ENCODE measurements at regions not wholly inside any gene's neighbourhood (a gene's known extent, or its start where the extent isn't known, plus 50 kb on each side); places are given as distances from the start of the nearest gene placed in this dataset.

DNA sequence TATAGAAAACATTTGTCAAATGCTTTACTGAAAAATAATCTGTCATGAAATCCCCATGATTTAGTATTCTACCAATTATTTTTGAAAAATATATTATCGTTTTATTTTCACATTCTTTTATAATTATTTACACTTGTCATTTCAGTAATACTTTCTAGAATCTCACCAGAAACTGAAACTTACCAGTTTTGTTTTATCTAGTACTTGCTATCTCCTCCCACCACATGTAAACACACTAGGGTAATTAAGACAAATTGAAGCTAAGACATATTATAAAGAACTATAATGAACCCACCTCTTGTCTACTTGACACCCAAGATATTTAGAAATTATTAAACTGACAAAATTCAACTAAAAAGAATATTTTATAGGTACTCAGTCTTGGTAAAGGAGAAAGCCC, 51.5 kb upstream of the GRM3 start:
- no peaks in the 10 kb centered on the region for H3K36me3 Mint-ChIP-seq
- peaks cover 0 to 14% (median 4%) of the 10 kb centered on the region in 5 donors for H3K9me3 Mint-ChIP-seq
- no peaks in the 10 kb centered on the region for H3K4me1 ChIP-seq (ENCODE audit: insufficient read depth, low read length)
- H3K36me3 ChIP-seq (ENCODE audit: insufficient read depth, low read length), result no peaks in the 10 kb centered on the region
- H3K27me3 Mint-ChIP-seq, result no peaks in the 10 kb centered on the region
- no peaks in the 10 kb centered on the region for H3K27me3 ChIP-seq (ENCODE audit: insufficient read depth, low read length, poor library complexity, severe bottlenecking)
- ChIA-PET CTCF (no interaction called here), POLR2A (no interaction called here)
- no peak overlapping the region for H3K4me3 Mint-ChIP-seq
- no peak overlapping the region for H3K27ac Mint-ChIP-seq
- no peaks in the 10 kb centered on the region for H3K4me1 Mint-ChIP-seq
- DNase-seq, result no peak
- H3K9me3 ChIP-seq (ENCODE audit: low read length), result no peaks in the 10 kb centered on the region
- H3K27ac ChIP-seq (ENCODE audit: low read depth, low read length), result no peak overlapping the region
- H3K4me3 ChIP-seq (ENCODE audit: low read length), result no peak overlapping the region

DNA sequence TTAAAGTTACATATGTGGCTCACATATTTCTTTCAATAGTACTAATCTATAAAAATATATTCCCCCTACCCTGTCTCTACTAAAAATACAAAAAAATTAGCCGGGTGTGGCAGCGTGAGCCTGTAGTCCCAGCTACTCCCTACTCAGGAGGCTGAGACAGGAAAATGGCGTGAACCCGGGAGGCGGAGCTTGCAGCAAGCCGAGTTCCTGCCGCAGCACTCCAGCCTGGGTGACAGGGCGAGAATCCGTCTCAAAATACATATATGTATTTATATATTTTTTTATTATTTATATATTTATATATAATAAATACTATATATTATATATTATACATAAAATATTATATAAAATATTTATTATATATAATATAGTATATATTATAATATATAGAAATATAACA, 69.7 kb upstream of the GRM3 start:
- CTCF ChIA-PET, result no interaction called here
- Mint-ChIP-seq H3K36me3 (no peaks in the 10 kb centered on the region), H3K9me3 (peaks cover 6 to 15% (median 6%) of the 10 kb centered on the region in 5 donors), H3K4me1 (no peaks in the 10 kb centered on the region), H3K4me3 (no peak overlapping the region), H3K27ac (no peak overlapping the region), H3K27me3 (no peaks in the 10 kb centered on the region)
- DNase-seq, result no peak
- no peak overlapping the region for H3K27ac ChIP-seq (ENCODE audit: low read depth, low read length)
- POLR2A ChIA-PET, result no interaction called here
- no peak overlapping the region for H3K4me3 ChIP-seq (ENCODE audit: low read length)
- no peaks in the 10 kb centered on the region for H3K4me1 ChIP-seq (ENCODE audit: insufficient read depth, low read length)
- H3K27me3 ChIP-seq (ENCODE audit: insufficient read depth, low read length, poor library complexity, severe bottlenecking), result no peaks in the 10 kb centered on the region
- no peaks in the 10 kb centered on the region for H3K36me3 ChIP-seq (ENCODE audit: insufficient read depth, low read length)
- H3K9me3 ChIP-seq (ENCODE audit: low read length), result no peaks in the 10 kb centered on the region

DNA sequence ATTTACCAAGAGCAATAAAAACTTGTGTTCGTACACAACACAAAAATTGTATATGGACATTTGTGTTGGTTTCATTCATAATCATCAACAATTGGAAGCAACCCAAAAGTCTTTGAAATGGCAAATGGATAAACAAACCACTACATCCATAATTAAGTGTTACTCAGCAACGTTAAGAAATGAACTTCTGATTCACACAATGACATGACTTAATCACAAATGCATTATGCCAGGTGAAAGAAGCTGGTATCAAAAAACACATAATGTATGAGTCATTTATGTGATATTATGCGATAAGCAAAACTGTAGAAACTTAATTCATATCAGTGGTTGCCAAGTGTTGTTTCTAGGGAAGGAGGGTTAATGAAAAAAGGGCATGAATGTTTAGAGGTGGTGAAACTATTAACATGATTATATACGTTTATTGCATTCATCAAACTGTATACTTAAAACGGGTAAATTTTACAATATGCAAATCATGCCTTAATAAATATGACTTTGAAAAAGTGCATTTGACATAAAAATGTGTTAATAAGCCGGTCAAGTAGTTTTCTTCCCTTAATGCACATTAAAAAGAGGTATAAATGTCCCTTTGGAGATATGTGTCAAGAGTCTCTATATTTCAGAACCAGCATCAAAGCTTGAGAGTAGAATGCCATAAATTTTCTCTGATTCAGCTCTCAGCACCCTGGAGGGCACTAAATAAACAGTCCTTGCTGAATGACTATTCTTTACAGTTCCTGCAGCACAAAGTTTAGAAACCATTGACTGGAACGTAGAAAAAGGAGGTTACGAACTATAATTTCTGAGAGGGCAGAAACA, 84.8 kb upstream of the GRM3 start:
- H3K36me3 Mint-ChIP-seq, result no peaks in the 10 kb centered on the region
- ChIA-PET POLR2A (no interaction called here), CTCF (no interaction called here)
- H3K27me3 Mint-ChIP-seq, result no peaks in the 10 kb centered on the region
- DNase-seq, result no peak
- peaks cover 0 to 12% (median 0%) of the 10 kb centered on the region in 5 donors for H3K9me3 Mint-ChIP-seq
- H3K4me3 Mint-ChIP-seq, result no peak overlapping the region
- Histone ChIP-seq H3K4me3 (ENCODE audit: low read length) (no peak overlapping the region), H3K27ac (ENCODE audit: low read depth, low read length) (no peak overlapping the region), H3K27me3 (ENCODE audit: insufficient read depth, low read length, poor library complexity, severe bottlenecking) (no peaks in the 10 kb centered on the region), H3K4me1 (ENCODE audit: insufficient read depth, low read length) (no peaks in the 10 kb centered on the region), H3K9me3 (ENCODE audit: low read length) (no peaks in the 10 kb centered on the region), H3K36me3 (ENCODE audit: insufficient read depth, low read length) (no peaks in the 10 kb centered on the region)
- H3K27ac Mint-ChIP-seq, result no peak overlapping the region
- no peaks in the 10 kb centered on the region for H3K4me1 Mint-ChIP-seq

DNA sequence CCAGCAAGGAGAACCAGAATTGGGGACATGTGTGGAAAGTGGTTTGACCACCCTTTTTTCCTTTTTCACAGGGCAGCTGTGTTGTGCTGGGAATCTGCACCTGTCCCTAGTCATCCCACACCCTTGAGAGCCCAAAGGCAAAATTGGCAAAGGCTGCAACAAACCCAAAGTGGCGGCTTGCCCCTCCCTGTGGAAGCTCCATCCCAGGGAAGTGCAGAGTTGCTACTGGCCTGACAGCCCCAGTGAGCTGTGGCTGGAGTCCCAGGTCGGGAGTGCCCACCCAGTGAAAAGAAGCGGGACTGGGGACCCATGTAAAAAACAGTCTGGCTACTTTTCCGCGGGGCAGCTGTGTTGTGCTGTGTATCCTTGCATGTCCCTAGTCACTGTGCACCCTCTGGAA, 109.1 kb upstream of the GRM3 start:
- no peak overlapping the region for H3K27ac Mint-ChIP-seq
- no peak overlapping the region for H3K4me3 ChIP-seq (ENCODE audit: low read length)
- no peaks in the 10 kb centered on the region for H3K9me3 ChIP-seq (ENCODE audit: low read length)
- peaks cover 0 to 3% of the 10 kb centered on the region in 2 donors for H3K27me3 Mint-ChIP-seq
- H3K4me1 Mint-ChIP-seq, result no peaks in the 10 kb centered on the region
- no peak for DNase-seq
- H3K4me1 ChIP-seq (ENCODE audit: insufficient read depth, low read length), result no peaks in the 10 kb centered on the region
- no peaks in the 10 kb centered on the region for H3K27me3 ChIP-seq (ENCODE audit: insufficient read depth, low read length, poor library complexity, severe bottlenecking)
- no peak overlapping the region for H3K27ac ChIP-seq (ENCODE audit: low read depth, low read length)
- H3K4me3 Mint-ChIP-seq, result no peak overlapping the region
- peaks cover 2 to 11% (median 4%) of the 10 kb centered on the region in 5 donors for H3K9me3 Mint-ChIP-seq
- no peaks in the 10 kb centered on the region for H3K36me3 ChIP-seq (ENCODE audit: insufficient read depth, low read length)
- CTCF ChIA-PET, result no interaction called here
- H3K36me3 Mint-ChIP-seq, result no peaks in the 10 kb centered on the region
- POLR2A ChIA-PET, result no interaction called here

DNA sequence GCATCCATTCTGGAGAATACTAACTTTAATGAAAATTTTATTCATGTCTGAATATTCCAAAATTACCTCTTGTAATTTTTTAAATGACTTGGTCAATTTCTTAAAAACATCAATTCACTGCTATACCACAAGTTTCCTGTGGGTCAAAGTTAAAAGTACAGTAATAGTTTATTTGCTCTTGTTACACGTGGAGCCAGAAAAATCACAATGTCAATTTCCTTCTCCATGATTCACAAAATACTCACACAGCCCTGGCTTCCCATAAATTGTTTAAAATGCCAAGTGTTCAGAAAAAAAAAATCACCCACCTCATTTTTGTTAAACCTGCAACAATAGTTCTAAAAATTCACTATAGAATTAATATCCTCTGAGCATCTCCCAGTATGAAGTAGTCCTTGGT, 139.5 kb upstream of the GRM3 start:
- no peaks in the 10 kb centered on the region for H3K27me3 ChIP-seq (ENCODE audit: insufficient read depth, low read length, poor library complexity, severe bottlenecking)
- Mint-ChIP-seq H3K36me3 (no peaks in the 10 kb centered on the region), H3K9me3 (peaks cover 0 to 7% (median 0%) of the 10 kb centered on the region in 5 donors), H3K27ac (no peak overlapping the region), H3K4me3 (no peak overlapping the region), H3K27me3 (no peaks in the 10 kb centered on the region), H3K4me1 (no peaks in the 10 kb centered on the region)
- ChIA-PET POLR2A (no interaction called here), CTCF (no interaction called here)
- H3K9me3 ChIP-seq (ENCODE audit: low read length), result no peaks in the 10 kb centered on the region
- DNase-seq, result no peak
- H3K27ac ChIP-seq (ENCODE audit: low read depth, low read length), result no peak overlapping the region
- no peaks in the 10 kb centered on the region for H3K36me3 ChIP-seq (ENCODE audit: insufficient read depth, low read length)
- no peaks in the 10 kb centered on the region for H3K4me1 ChIP-seq (ENCODE audit: insufficient read depth, low read length)
- H3K4me3 ChIP-seq (ENCODE audit: low read length), result no peak overlapping the region

DNA sequence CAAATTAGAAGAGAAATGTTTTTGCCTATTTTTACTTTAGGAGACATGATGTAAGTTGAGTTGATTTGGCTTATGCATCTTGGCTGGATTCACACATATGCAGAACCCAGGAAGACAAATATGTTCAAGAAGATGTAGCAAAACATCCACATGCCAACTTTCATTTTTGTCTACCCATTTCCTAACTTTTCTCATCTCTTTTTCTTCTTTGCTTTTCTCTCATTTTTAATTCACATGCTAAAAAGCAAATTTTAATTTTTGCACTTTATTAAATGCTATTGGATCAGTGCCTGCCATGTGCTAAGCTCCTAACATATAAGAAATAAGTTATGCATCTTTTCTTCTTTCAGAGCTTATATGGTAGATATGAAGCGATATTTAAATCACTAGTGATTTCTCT, 143.7 kb upstream of the GRM3 start:
- no peaks in the 10 kb centered on the region for H3K4me1 Mint-ChIP-seq
- Histone ChIP-seq H3K4me3 (ENCODE audit: low read length) (no peak overlapping the region), H3K9me3 (ENCODE audit: low read length) (no peaks in the 10 kb centered on the region), H3K27ac (ENCODE audit: low read depth, low read length) (no peak overlapping the region), H3K4me1 (ENCODE audit: insufficient read depth, low read length) (no peaks in the 10 kb centered on the region), H3K36me3 (ENCODE audit: insufficient read depth, low read length) (no peaks in the 10 kb centered on the region), H3K27me3 (ENCODE audit: insufficient read depth, low read length, poor library complexity, severe bottlenecking) (no peaks in the 10 kb centered on the region)
- H3K9me3 Mint-ChIP-seq, result peaks cover 0 to 5% (median 0%) of the 10 kb centered on the region in 5 donors
- POLR2A ChIA-PET, result no interaction called here
- no peak overlapping the region for H3K27ac Mint-ChIP-seq
- DNase-seq, result no peak
- no peak overlapping the region for H3K4me3 Mint-ChIP-seq
- no peaks in the 10 kb centered on the region for H3K27me3 Mint-ChIP-seq
- no peaks in the 10 kb centered on the region for H3K36me3 Mint-ChIP-seq
- CTCF ChIA-PET, result no interaction called here

DNA sequence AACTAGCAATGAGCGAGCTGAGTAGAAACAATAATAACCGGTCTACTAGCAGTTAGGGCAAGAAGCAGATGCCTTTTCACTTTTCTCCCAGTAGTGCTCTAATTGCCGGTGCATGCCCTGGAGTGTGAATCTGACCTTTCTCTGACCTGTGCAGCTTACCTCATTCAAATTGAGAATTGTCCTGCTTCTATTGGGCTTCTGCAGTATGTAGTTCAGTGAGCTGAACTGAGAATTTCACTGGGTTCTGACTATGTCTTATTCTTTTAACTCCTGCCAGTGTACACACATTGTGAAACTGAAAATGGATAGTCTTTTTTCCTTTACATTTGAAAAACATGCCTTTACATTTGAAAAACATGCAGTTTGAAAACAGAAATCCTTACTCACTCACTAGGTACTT, 157.9 kb upstream of the GRM3 start:
- H3K27ac Mint-ChIP-seq, result no peak overlapping the region
- H3K36me3 ChIP-seq (ENCODE audit: insufficient read depth, low read length), result no peaks in the 10 kb centered on the region
- DNase-seq, result no peak
- no peaks in the 10 kb centered on the region for H3K4me1 ChIP-seq (ENCODE audit: insufficient read depth, low read length)
- no peaks in the 10 kb centered on the region for H3K4me1 Mint-ChIP-seq
- peaks cover 0 to 8% (median 4%) of the 10 kb centered on the region in 5 donors for H3K9me3 Mint-ChIP-seq
- no peaks in the 10 kb centered on the region for H3K27me3 ChIP-seq (ENCODE audit: insufficient read depth, low read length, poor library complexity, severe bottlenecking)
- H3K36me3 Mint-ChIP-seq, result no peaks in the 10 kb centered on the region
- H3K4me3 ChIP-seq (ENCODE audit: low read length), result no peak overlapping the region
- no peak overlapping the region for H3K4me3 Mint-ChIP-seq
- H3K9me3 ChIP-seq (ENCODE audit: low read length), result no peaks in the 10 kb centered on the region
- ChIA-PET CTCF (no interaction called here), POLR2A (no interaction called here)
- no peak overlapping the region for H3K27ac ChIP-seq (ENCODE audit: low read depth, low read length)
- H3K27me3 Mint-ChIP-seq, result no peaks in the 10 kb centered on the region

DNA sequence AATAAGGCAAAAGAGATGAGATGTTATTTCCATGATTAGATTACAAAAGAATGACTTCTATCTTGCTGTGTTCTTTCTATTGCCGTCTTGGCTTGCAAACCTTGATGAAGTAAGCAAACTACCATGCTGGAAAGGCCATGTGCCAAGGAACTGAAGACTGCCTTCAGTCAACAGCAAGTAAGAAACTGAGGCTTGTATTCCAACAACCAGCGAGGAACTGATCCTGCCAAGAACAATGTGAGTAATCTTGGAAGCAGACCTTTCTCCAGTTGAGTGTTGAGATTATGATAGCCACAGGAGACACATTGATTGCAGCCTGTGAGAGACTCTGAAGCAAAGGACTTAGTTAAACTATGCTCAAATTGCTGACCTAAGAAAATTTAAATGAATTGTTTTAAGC, 164.6 kb upstream of the GRM3 start:
- CTCF ChIA-PET, result no interaction called here
- no peaks in the 10 kb centered on the region for H3K27me3 Mint-ChIP-seq
- H3K27me3 ChIP-seq (ENCODE audit: insufficient read depth, low read length, poor library complexity, severe bottlenecking), result no peaks in the 10 kb centered on the region
- no peak overlapping the region for H3K4me3 Mint-ChIP-seq
- DNase-seq, result no peak
- H3K27ac Mint-ChIP-seq, result no peak overlapping the region
- no peak overlapping the region for H3K27ac ChIP-seq (ENCODE audit: low read depth, low read length)
- no peaks in the 10 kb centered on the region for H3K9me3 ChIP-seq (ENCODE audit: low read length)
- H3K9me3 Mint-ChIP-seq, result peaks cover 0 to 4% (median 0%) of the 10 kb centered on the region in 5 donors
- no peaks in the 10 kb centered on the region for H3K36me3 ChIP-seq (ENCODE audit: insufficient read depth, low read length)
- POLR2A ChIA-PET, result no interaction called here
- H3K4me3 ChIP-seq (ENCODE audit: low read length), result no peak overlapping the region
- no peaks in the 10 kb centered on the region for H3K4me1 Mint-ChIP-seq
- H3K36me3 Mint-ChIP-seq, result no peaks in the 10 kb centered on the region
- H3K4me1 ChIP-seq (ENCODE audit: insufficient read depth, low read length), result no peaks in the 10 kb centered on the region
